Panc1 (cell line): ENCODE measurements at regions not wholly inside any gene's neighbourhood (a gene's known extent, or its start where the extent isn't known, plus 50 kb on each side); places are given as distances from the start of the nearest gene placed in this dataset.
"Not testable (repeated sequence)": the region's sequence is repeated elsewhere in the genome, so short reads cannot be mapped to it uniquely, and the experiment has no call there.

Experiments used
- ATAC-seq: fragments of 200-7000 bp; cut with Tn5 transposase; 2 replicates; pipeline ENCODE4 v1.9.1; 2020; ENCODE audit warnings: mild to moderate bottlenecking, moderate library complexity
- BruUV-seq: library from RNA; stranded (reverse); fragments of 400-500 nt; replicated peaks from 2 replicates; lab custom pipeline; 2021; lab: Mats Ljungman, UMichigan
- CTCF ChIA-PET: fragments of 300-600 bp; sonication (Branson Sonifier 250); formaldehyde crosslinking; loops from one replicate; lab custom pipeline; 2022; ENCODE audit warnings: antibody characterized with exemption; lab: Charles Lee
- POLR2A ChIA-PET: fragments of 300-600 bp; sonication (Branson Sonifier 250); formaldehyde crosslinking; loops from one replicate; lab custom pipeline; 2022; ENCODE audit warnings: antibody characterized with exemption; lab: Charles Lee
- DNase-seq: peaks from one replicate; pipeline ENCODE4 v3.0.0-alpha.2; 2010; ENCODE audit warnings: low read depth, low spot score
- H3K27ac ChIP-seq: 2 replicates; pipeline ENCODE4 v1.5.1; 2011; ENCODE audit warnings: mild to moderate bottlenecking, low read length, inconsistent platforms
- H3K27me3 ChIP-seq: fragments of 200-500 bp; sonication (Bioruptor generic); 2 replicates; pipeline ENCODE4 v1.6.0; 2014; ENCODE audit warnings: low read length, inconsistent platforms; ENCODE audit not compliant: control insufficient read depth, insufficient read depth
- H3K36me3 ChIP-seq: fragments of 200-500 bp; sonication (Bioruptor generic); 2 replicates; pipeline ENCODE4 v1.5.1; 2014; ENCODE audit warnings: inconsistent platforms, mild to moderate bottlenecking, low read length, moderate library complexity; ENCODE audit not compliant: control insufficient read depth, insufficient read depth
- H3K4me1 ChIP-seq: 2 replicates; pipeline ENCODE4 v1.5.1; 2011; ENCODE audit warnings: inconsistent platforms, mild to moderate bottlenecking, low read length, moderate library complexity; ENCODE audit not compliant: control insufficient read depth, insufficient read depth
- H3K4me3 ChIP-seq, 2 experiments: 2 replicates each; pipeline ENCODE4 v1.5.1; 2011 to 2012; ENCODE audit warnings: low read depth in 2 of 2, low read length in 2 of 2, mild to moderate bottlenecking in 2 of 2, inconsistent platforms in 1 of 2, moderate library complexity in 1 of 2
- H3K9me3 ChIP-seq: fragments of 200-500 bp; sonication (Bioruptor generic); 2 replicates; pipeline ENCODE4 v1.5.1; 2014; ENCODE audit warnings: low read depth, mild to moderate bottlenecking, inconsistent platforms, low read length, moderate library complexity; ENCODE audit not compliant: control insufficient read depth, insufficient read depth
- CTCF ChIP-seq: fragments of 450-650 bp; IDR thresholded peaks from 2 replicates; pipeline ENCODE4 v1.5.1; 2017; ENCODE audit warnings: mild to moderate bottlenecking
- POLR2AphosphoS5 ChIP-seq: IDR thresholded peaks from 2 replicates; pipeline ENCODE4 v1.6.1; 2012; ENCODE audit warnings: mild to moderate bottlenecking, low read depth, low read length, moderate library complexity
- SIN3A ChIP-seq: IDR thresholded peaks from 2 replicates; pipeline ENCODE4 v1.6.1; 2012; ENCODE audit warnings: low read depth, mild to moderate bottlenecking, low read length, moderate library complexity, borderline replicate concordance; ENCODE audit not compliant: insufficient read depth
- TCF7L2 ChIP-seq: IDR thresholded peaks from 2 replicates; pipeline ENCODE4 v1.6.1; 2011; ENCODE audit warnings: mild to moderate bottlenecking, low read depth, low read length, inconsistent platforms
- in situ Hi-C: cut with HindIII; loops from 2 replicates; pipeline ENCODE4 v1.10.0; 2016; ENCODE audit warnings: low sequenced_read_pairs, low pct_unique_long_range_greater_than_20kb
- intact Hi-C: fragments of 100-400 bp; cut with micrococcal nuclease; formaldehyde crosslinking; loops from one replicate; pipeline ENCODE4 v1.10.0; 2022; ENCODE audit not compliant: unreplicated experiment
- TF ChIP-seq, protein P1 (sequence below), 2 experiments: IDR thresholded peaks; 2 replicates each; pipeline ENCODE4 v1.6.1; 2011 to 2012; ENCODE audit warnings: low read depth in 2 of 2, control low read depth in 1 of 2, low read length in 1 of 2, mild to moderate bottlenecking in 1 of 2, moderate library complexity in 1 of 2; ENCODE audit not compliant: insufficient read depth in 1 of 2

GRCh38 chr4:134622199-134622598 lies 420.6 kb upstream of the PABPC4L start:
- BruUV-seq = no TSS peak
- intact Hi-C loops = no loop called here
- Histone ChIP-seq H3K36me3 (no peaks in the 10 kb centered on the region), H3K4me3 (no peak overlapping the region), H3K4me1 (no peaks in the 10 kb centered on the region), H3K27ac (no peak overlapping the region), H3K27me3 (no peaks in the 10 kb centered on the region), H3K9me3 (no peaks in the 10 kb centered on the region)
- in situ Hi-C loops = no loop called here
- DNase-seq = no peak
- no peak for ATAC-seq
- TF ChIP-seq, protein P1, sequence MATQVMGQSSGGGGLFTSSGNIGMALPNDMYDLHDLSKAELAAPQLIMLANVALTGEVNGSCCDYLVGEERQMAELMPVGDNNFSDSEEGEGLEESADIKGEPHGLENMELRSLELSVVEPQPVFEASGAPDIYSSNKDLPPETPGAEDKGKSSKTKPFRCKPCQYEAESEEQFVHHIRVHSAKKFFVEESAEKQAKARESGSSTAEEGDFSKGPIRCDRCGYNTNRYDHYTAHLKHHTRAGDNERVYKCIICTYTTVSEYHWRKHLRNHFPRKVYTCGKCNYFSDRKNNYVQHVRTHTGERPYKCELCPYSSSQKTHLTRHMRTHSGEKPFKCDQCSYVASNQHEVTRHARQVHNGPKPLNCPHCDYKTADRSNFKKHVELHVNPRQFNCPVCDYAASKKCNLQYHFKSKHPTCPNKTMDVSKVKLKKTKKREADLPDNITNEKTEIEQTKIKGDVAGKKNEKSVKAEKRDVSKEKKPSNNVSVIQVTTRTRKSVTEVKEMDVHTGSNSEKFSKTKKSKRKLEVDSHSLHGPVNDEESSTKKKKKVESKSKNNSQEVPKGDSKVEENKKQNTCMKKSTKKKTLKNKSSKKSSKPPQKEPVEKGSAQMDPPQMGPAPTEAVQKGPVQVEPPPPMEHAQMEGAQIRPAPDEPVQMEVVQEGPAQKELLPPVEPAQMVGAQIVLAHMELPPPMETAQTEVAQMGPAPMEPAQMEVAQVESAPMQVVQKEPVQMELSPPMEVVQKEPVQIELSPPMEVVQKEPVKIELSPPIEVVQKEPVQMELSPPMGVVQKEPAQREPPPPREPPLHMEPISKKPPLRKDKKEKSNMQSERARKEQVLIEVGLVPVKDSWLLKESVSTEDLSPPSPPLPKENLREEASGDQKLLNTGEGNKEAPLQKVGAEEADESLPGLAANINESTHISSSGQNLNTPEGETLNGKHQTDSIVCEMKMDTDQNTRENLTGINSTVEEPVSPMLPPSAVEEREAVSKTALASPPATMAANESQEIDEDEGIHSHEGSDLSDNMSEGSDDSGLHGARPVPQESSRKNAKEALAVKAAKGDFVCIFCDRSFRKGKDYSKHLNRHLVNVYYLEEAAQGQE (IDR thresholded peaks at IDR 0.05; ENCODE audit: insufficient read depth in 1 of 2, low read depth in 2 of 2, low read length in 1 of 2) = no peak
- TF ChIP-seq POLR2AphosphoS5 (no peak), CTCF (no peak), TCF7L2 (no peak), SIN3A (no peak)
- CTCF ChIA-PET = no interaction called here
- POLR2A ChIA-PET = no interaction called here

DNA sequence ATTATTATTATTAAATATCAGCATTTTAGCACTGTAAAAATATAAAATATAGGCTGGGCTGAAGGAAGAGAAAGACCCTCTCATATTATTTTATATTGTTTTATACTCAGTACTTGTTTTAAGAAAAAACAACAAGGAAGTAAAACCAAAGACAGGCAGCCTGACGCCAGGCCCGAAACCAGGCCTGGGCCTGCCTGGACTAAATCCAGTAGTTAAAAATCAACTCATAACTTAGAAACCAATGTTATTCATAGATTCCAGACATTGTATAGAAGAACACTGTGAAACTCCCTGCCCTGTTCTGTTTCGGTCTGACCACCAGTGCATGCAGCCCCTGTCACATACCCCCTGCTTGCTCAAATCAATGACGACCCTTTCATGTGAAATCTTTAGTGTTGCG lies 420.1 kb upstream of the PABPC4L start:
- CTCF ChIA-PET, BruUV-seq, H3K9me3 ChIP-seq, DNase-seq, intact Hi-C loops, H3K4me3 ChIP-seq, H3K36me3 ChIP-seq, in situ Hi-C loops, H3K4me1 ChIP-seq, H3K27ac ChIP-seq, ATAC-seq, H3K27me3 ChIP-seq, POLR2A ChIA-PET: not testable (repeated sequence)

- intact Hi-C loops (no loop called here), in situ Hi-C loops (no loop called here)
- H3K4me3 ChIP-seq = no peak overlapping the region
- DNase-seq = no peak
- ATAC-seq = no peak
- ChIA-PET CTCF (no interaction called here), POLR2A (no interaction called here)
- no TSS peak for BruUV-seq
- no peak overlapping the region for H3K27ac ChIP-seq
- TF ChIP-seq SIN3A (no peak), TCF7L2 (no peak), POLR2AphosphoS5 (no peak), CTCF (no peak)
- TF ChIP-seq, protein P1 (IDR thresholded peaks at IDR 0.05; ENCODE audit: insufficient read depth in 1 of 2, low read depth in 2 of 2, low read length in 1 of 2) = no peak
- no peaks in the 10 kb centered on the region for H3K27me3 ChIP-seq
- no peaks in the 10 kb centered on the region for H3K36me3 ChIP-seq
- H3K4me1 ChIP-seq = no peaks in the 10 kb centered on the region
- H3K9me3 ChIP-seq = no peaks in the 10 kb centered on the region
These were observed 409.4 kb upstream of the PABPC4L start for GRCh38 chr4:134610956-134611355.
